IPS-18c (cell line): ENCODE measurements at regions not wholly inside any gene's neighbourhood (a gene's known extent, or its start where the extent isn't known, plus 50 kb on each side); places are given as distances from the start of the nearest gene placed in this dataset.

Source experiments
- H3K4me3 ChIP-seq: 2 replicates; pipeline ENCODE4 v1.7.0; 2013; ENCODE audit warnings: low read depth, mild to moderate bottlenecking, low read length, moderate library complexity; ENCODE audit not compliant: insufficient read depth
- H3K9me3 ChIP-seq: one replicate; pipeline ENCODE4 v1.6.1; 2013; ENCODE audit warnings: mild to moderate bottlenecking, low read length, moderate library complexity; ENCODE audit not compliant: control insufficient read depth, insufficient read depth

- no peak overlapping the region for H3K4me3 ChIP-seq
- no peaks in the 10 kb centered on the region for H3K9me3 ChIP-seq
Measured at GRCh38 chr3:159761369-159761768, 227.3 kb upstream of the IL12A start.

- H3K9me3 ChIP-seq: no peaks in the 10 kb centered on the region
- no peak overlapping the region; the same call in 1 of the 2 replicates for H3K4me3 ChIP-seq
Measured at GRCh38 chr3:159761848-159762635, 226.6 kb upstream of the IL12A start.

GRCh38 chr3:159763011-159763601, 225.5 kb upstream of the IL12A start:
- no peaks in the 10 kb centered on the region for H3K9me3 ChIP-seq
- H3K4me3 ChIP-seq: peak overlapping the region; percentile 76

GRCh38 chr3:159763602-159764489, 224.8 kb upstream of the IL12A start:
- Histone ChIP-seq H3K9me3 (no peaks in the 10 kb centered on the region), H3K4me3 (peak overlapping the region; percentile 76)

GRCh38 chr3:159764490-159765029, 224.1 kb upstream of the IL12A start:
- Histone ChIP-seq H3K9me3 (no peaks in the 10 kb centered on the region), H3K4me3 (peak overlapping the region; percentile 73)

DNA sequence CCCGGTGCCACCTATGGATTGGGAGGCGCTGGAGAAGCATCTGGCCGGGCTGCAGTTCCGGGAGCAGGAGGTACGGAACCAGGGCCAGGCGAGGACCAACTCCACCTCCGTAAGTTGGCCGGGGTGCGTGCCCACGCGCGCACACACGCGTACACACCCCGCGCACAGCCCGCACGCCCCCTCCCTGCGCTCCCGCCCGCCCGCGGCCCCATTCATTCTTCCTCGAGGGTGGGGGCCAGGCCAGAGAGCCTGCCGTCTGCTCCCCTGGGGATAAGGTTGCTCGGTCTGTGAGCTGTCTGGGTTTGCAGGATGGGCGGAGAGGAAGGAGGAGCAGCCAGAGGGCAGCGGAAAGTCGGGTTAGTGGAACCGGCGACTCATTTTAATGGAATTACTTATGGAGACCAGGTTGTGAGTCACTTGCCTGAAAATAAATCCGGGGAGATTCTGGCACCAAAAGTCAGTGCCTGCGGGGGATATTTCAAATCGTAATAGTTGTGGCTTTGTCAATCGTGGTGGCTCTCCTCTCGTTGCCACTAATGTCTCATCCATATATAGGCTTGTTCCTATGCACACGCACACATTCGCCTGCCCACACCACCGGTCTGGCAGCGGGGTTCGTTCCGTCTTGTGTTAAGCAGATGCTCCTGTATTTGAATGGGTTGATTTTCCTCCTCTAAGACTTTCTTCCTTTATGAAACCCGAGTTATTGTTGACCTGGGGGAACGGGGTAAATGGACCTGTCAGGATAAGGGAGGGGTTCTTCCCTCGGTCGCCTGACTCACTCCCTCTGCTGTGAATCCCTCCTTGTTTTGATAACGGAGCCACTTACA, 223.4 kb upstream of the IL12A start:
- Histone ChIP-seq H3K9me3 (no peaks in the 10 kb centered on the region), H3K4me3 (peak overlapping the region; percentile 73)

DNA sequence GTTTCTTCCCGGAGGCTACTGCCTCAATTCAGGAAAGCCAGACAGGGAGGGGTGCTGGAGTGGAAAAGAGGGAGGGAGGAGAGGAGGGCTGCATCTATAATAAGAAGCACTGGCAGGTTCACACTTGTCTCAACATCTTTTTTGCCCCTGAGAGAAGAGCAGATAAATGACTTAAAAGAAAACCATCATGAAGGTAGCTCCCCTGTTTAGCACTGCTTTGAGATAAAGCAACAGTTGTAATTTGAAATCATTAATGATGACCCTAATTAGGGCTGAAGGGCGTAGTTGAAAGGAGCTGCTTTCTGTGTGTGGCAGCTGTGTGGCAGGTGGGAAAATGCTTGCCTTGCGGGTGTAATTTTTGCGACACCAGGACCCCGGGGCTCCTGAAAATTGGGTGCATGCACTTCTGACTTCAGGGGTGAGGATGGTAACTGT, 222.8 kb upstream of the IL12A start:
- no peaks in the 10 kb centered on the region for H3K9me3 ChIP-seq
- peak overlapping the region; percentile 73 for H3K4me3 ChIP-seq

GRCh38 chr3:159766563-159767185, 222.0 kb upstream of the IL12A start:
- Histone ChIP-seq H3K4me3 (no peak overlapping the region), H3K9me3 (no peaks in the 10 kb centered on the region)

DNA sequence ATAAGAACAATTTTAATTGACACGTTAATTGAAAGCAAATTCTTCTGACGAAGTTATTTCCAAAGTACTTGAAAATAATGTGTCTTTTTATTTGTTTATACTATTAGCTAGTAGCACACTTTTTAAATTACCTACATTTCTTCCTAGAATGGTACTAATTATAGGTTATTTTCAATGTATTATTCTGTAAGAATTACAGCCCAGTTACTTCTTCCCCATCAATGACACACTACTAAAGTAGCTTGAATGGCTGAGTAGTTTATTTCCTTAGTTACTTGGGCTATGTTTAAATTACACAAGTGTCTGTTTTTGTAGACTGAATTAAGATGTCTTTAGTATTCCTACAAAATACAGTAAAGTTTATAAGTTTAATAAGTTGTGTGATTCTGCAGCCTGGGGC, 217.6 kb upstream of the IL12A start:
- Histone ChIP-seq H3K9me3 (no peaks in the 10 kb centered on the region), H3K4me3 (no peak overlapping the region)

DNA sequence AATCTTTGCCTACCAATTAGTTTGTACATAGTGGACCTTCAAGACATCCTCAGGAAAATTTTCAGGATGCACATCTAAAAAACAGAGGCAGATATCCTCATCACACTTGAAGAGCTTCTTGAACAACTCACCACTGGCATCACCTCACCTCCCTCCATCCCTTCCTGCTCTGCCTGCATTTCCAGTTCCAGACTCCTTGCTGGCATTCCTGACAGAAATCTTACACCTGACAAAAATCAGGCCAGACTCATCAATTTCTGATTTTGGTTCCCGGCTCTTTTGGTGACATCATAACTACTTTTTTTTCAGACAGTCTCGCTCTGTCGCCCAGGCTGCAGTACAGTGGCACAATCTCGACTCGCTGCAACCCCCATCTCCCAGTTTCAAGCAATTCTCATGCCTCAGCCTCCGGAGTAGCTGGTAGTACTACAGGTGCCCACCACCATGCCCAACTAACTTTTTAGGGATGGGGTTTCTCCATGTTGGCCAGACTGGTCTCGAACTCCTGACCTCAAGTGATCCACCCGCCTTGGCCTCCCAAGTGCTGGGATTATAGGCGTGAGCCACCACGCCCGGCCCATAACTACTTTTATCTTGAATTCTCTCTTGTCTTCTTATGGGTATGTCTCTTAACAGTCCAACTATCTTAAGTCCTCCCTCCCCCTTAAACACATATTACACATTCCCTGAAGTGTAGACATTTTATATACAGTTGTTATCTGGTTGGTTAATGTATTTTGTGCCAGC, 216.6 kb upstream of the IL12A start:
- Histone ChIP-seq H3K4me3 (no peak overlapping the region), H3K9me3 (no peaks in the 10 kb centered on the region)

GRCh38 chr3:159773706-159774105, 214.9 kb upstream of the IL12A start:
- H3K4me3 ChIP-seq: no peak overlapping the region
- H3K9me3 ChIP-seq: no peaks in the 10 kb centered on the region

- Histone ChIP-seq H3K9me3 (no peaks in the 10 kb centered on the region), H3K4me3 (no peak overlapping the region)
Measured at GRCh38 chr3:159775372-159775961, 213.2 kb upstream of the IL12A start.

- Histone ChIP-seq H3K4me3 (no peak overlapping the region), H3K9me3 (no peaks in the 10 kb centered on the region)
Measured at GRCh38 chr3:159776779-159777178, 211.9 kb upstream of the IL12A start.

GRCh38 chr3:159779883-159780282, 208.8 kb upstream of the IL12A start:
- H3K4me3 ChIP-seq: no peak overlapping the region
- H3K9me3 ChIP-seq: no peaks in the 10 kb centered on the region

- no peak overlapping the region for H3K4me3 ChIP-seq
- H3K9me3 ChIP-seq: peaks cover 2% of the 10 kb centered on the region
Measured at GRCh38 chr3:159781867-159782266, 206.8 kb upstream of the IL12A start.
